HL-60 (cell line): ENCODE measurements at regions not wholly inside any gene's neighbourhood (a gene's known extent, or its start where the extent isn't known, plus 50 kb on each side); places are given as distances from the start of the nearest gene placed in this dataset.

Experiments
- POLR2AphosphoS5 ChIP-seq: IDR thresholded peaks from 2 replicates; pipeline ENCODE4 v1.6.1; 2012; ENCODE audit warnings: low read depth
- TF ChIP-seq, protein P1 (sequence below): IDR thresholded peaks from one replicate; pipeline ENCODE4 v1.5.1; 2011; ENCODE audit warnings: low read length, control low read depth, inconsistent platforms; ENCODE audit not compliant: insufficient read depth
- TF ChIP-seq, protein P2 (sequence below): IDR thresholded peaks from 2 replicates; pipeline ENCODE4 v1.6.1; 2012; ENCODE audit warnings: low read depth; ENCODE audit not compliant: insufficient replicate concordance

DNA sequence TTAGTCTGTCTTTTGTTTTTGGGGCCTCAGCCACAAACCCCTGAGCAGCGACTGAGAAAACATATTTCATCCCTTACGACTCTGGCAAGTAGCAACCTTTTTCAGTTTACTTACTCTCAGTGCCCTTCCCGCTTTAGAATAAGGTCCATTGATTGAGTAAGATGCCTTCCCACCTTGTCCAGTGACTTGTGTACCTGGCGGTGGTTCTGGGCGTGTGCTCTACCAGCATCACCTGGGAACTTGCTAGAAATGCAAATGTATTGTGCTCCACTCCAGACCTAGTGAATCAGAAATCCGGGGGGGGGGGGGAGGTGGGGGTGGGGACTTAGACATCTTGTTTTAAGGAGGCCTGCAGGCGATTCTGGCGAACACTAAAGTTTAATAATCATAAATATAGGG is 72.1 kb downstream of the S1PR1 start:
- TF ChIP-seq, protein P1, sequence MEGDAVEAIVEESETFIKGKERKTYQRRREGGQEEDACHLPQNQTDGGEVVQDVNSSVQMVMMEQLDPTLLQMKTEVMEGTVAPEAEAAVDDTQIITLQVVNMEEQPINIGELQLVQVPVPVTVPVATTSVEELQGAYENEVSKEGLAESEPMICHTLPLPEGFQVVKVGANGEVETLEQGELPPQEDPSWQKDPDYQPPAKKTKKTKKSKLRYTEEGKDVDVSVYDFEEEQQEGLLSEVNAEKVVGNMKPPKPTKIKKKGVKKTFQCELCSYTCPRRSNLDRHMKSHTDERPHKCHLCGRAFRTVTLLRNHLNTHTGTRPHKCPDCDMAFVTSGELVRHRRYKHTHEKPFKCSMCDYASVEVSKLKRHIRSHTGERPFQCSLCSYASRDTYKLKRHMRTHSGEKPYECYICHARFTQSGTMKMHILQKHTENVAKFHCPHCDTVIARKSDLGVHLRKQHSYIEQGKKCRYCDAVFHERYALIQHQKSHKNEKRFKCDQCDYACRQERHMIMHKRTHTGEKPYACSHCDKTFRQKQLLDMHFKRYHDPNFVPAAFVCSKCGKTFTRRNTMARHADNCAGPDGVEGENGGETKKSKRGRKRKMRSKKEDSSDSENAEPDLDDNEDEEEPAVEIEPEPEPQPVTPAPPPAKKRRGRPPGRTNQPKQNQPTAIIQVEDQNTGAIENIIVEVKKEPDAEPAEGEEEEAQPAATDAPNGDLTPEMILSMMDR: no peak
- no peak for TF ChIP-seq POLR2AphosphoS5
- TF ChIP-seq, protein P2, sequence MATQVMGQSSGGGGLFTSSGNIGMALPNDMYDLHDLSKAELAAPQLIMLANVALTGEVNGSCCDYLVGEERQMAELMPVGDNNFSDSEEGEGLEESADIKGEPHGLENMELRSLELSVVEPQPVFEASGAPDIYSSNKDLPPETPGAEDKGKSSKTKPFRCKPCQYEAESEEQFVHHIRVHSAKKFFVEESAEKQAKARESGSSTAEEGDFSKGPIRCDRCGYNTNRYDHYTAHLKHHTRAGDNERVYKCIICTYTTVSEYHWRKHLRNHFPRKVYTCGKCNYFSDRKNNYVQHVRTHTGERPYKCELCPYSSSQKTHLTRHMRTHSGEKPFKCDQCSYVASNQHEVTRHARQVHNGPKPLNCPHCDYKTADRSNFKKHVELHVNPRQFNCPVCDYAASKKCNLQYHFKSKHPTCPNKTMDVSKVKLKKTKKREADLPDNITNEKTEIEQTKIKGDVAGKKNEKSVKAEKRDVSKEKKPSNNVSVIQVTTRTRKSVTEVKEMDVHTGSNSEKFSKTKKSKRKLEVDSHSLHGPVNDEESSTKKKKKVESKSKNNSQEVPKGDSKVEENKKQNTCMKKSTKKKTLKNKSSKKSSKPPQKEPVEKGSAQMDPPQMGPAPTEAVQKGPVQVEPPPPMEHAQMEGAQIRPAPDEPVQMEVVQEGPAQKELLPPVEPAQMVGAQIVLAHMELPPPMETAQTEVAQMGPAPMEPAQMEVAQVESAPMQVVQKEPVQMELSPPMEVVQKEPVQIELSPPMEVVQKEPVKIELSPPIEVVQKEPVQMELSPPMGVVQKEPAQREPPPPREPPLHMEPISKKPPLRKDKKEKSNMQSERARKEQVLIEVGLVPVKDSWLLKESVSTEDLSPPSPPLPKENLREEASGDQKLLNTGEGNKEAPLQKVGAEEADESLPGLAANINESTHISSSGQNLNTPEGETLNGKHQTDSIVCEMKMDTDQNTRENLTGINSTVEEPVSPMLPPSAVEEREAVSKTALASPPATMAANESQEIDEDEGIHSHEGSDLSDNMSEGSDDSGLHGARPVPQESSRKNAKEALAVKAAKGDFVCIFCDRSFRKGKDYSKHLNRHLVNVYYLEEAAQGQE: no peak
